HEK293 (cell line): ENCODE measurements at regions not wholly inside any gene's neighbourhood (a gene's known extent, or its start where the extent isn't known, plus 50 kb on each side); places are given as distances from the start of the nearest gene placed in this dataset.

Experiments used
- BCL11B ChIP-seq: fragments of 450-650 bp; formaldehyde crosslinking; IDR thresholded peaks from 2 replicates; pipeline ENCODE4 v1.5.1; 2016; ENCODE audit warnings: low read depth, missing biosample characterization, missing genetic modification characterization
- GLIS2 ChIP-seq: fragments of 450-650 bp; formaldehyde crosslinking; IDR thresholded peaks from 2 replicates; pipeline ENCODE4 v1.5.1; 2016; ENCODE audit warnings: missing biosample characterization, missing genetic modification characterization
- KLF10 ChIP-seq: fragments of 450-650 bp; IDR thresholded peaks from 2 replicates; pipeline ENCODE4 v1.5.1; 2018; ENCODE audit warnings: missing biosample characterization, mild to moderate bottlenecking, missing genetic modification characterization
- KLF8 ChIP-seq: fragments of 450-650 bp; formaldehyde crosslinking; IDR thresholded peaks from 2 replicates; pipeline ENCODE4 v1.5.1; 2016; ENCODE audit warnings: missing biosample characterization, missing genetic modification characterization
- MZF1 ChIP-seq: fragments of 450-650 bp; formaldehyde crosslinking; IDR thresholded peaks from 2 replicates; pipeline ENCODE4 v1.5.1; 2017; ENCODE audit warnings: missing biosample characterization, missing genetic modification characterization, borderline replicate concordance
- REPIN1 ChIP-seq: fragments of 450-650 bp; formaldehyde crosslinking; IDR thresholded peaks from 2 replicates; pipeline ENCODE4 v1.5.1; 2017; ENCODE audit warnings: missing biosample characterization, missing genetic modification characterization, low read depth
- SCRT1 ChIP-seq: fragments of 450-650 bp; formaldehyde crosslinking; IDR thresholded peaks from 2 replicates; pipeline ENCODE4 v1.5.1; 2016; ENCODE audit warnings: missing biosample characterization, missing genetic modification characterization, borderline replicate concordance
- ZBTB20 ChIP-seq: fragments of 450-650 bp; formaldehyde crosslinking; IDR thresholded peaks from 2 replicates; pipeline ENCODE4 v1.5.1; 2016; ENCODE audit warnings: missing biosample characterization, missing genetic modification characterization
- ZFHX2 ChIP-seq: fragments of 450-650 bp; formaldehyde crosslinking; conservative IDR thresholded peaks from 2 replicates; pipeline ENCODE4 v1.5.1; 2016; ENCODE audit warnings: missing biosample characterization, missing genetic modification characterization
- ZFP3 ChIP-seq: fragments of 450-650 bp; formaldehyde crosslinking; IDR thresholded peaks from 2 replicates; pipeline ENCODE4 v1.5.1; 2016; ENCODE audit warnings: low read depth, missing biosample characterization, missing genetic modification characterization
- ZNF19 ChIP-seq: fragments of 450-650 bp; formaldehyde crosslinking; IDR thresholded peaks from 2 replicates; pipeline ENCODE4; 2016; ENCODE audit warnings: missing biosample characterization, missing genetic modification characterization, low read depth
- ZNF202 ChIP-seq: fragments of 450-650 bp; formaldehyde crosslinking; IDR thresholded peaks from 2 replicates; pipeline ENCODE4 v1.5.1; 2016; ENCODE audit warnings: missing biosample characterization, missing genetic modification characterization, borderline replicate concordance
- ZNF311 ChIP-seq: fragments of 450-650 bp; formaldehyde crosslinking; IDR thresholded peaks from 2 replicates; pipeline ENCODE4 v1.5.1; 2017; ENCODE audit warnings: missing biosample characterization, missing genetic modification characterization, borderline replicate concordance
- ZNF335 ChIP-seq: fragments of 450-650 bp; formaldehyde crosslinking; conservative IDR thresholded peaks from 2 replicates; pipeline ENCODE4 v1.5.1; 2016; ENCODE audit warnings: missing biosample characterization, missing genetic modification characterization
- ZNF521 ChIP-seq: fragments of 450-650 bp; formaldehyde crosslinking; IDR thresholded peaks from 2 replicates; pipeline ENCODE4 v1.5.1; 2017; ENCODE audit warnings: missing biosample characterization, mild to moderate bottlenecking, missing genetic modification characterization
- ZNF623 ChIP-seq: fragments of 450-650 bp; formaldehyde crosslinking; IDR thresholded peaks from 2 replicates; pipeline ENCODE4 v1.5.1; 2016; ENCODE audit warnings: missing biosample characterization, missing genetic modification characterization
- ZNF624 ChIP-seq: fragments of 450-650 bp; formaldehyde crosslinking; IDR thresholded peaks from 2 replicates; pipeline ENCODE4 v1.5.1; 2017; ENCODE audit warnings: missing biosample characterization, missing genetic modification characterization
- ZNF707 ChIP-seq: fragments of 450-650 bp; formaldehyde crosslinking; IDR thresholded peaks from 2 replicates; pipeline ENCODE4 v1.5.1; 2016; ENCODE audit warnings: missing biosample characterization, missing genetic modification characterization
- ZNF747 ChIP-seq: fragments of 450-650 bp; formaldehyde crosslinking; IDR thresholded peaks from 2 replicates; pipeline ENCODE4 v1.5.1; 2016; ENCODE audit warnings: missing biosample characterization, missing genetic modification characterization
- ZNF776 ChIP-seq: fragments of 450-650 bp; formaldehyde crosslinking; IDR thresholded peaks from 2 replicates; pipeline ENCODE4 v1.5.0; 2017; ENCODE audit warnings: missing biosample characterization, missing genetic modification characterization, borderline replicate concordance
- TF ChIP-seq, protein P1 (sequence below): fragments of 450-650 bp; formaldehyde crosslinking; conservative IDR thresholded peaks from 2 replicates; pipeline ENCODE4 v1.5.1; 2016; ENCODE audit warnings: low read depth, missing biosample characterization, missing genetic modification characterization
- TF ChIP-seq, protein P2 (sequence below): fragments of 450-650 bp; formaldehyde crosslinking; IDR thresholded peaks from 2 replicates; pipeline ENCODE4 v1.5.1; 2016; ENCODE audit warnings: missing biosample characterization, missing genetic modification characterization
- TF ChIP-seq, protein P3 (sequence below): fragments of 450-650 bp; formaldehyde crosslinking; IDR thresholded peaks from 2 replicates; pipeline ENCODE4 v1.5.1; 2016; ENCODE audit warnings: missing biosample characterization, missing genetic modification characterization
- TF ChIP-seq, protein P4 (sequence below): IDR thresholded peaks from 2 replicates; pipeline ENCODE4 v1.6.1; 2011; ENCODE audit warnings: mild to moderate bottlenecking, low read depth, low read length, borderline replicate concordance
- TF ChIP-seq, protein P5 (sequence below): fragments of 450-650 bp; formaldehyde crosslinking; IDR thresholded peaks from 2 replicates; pipeline ENCODE4 v1.5.1; 2016; ENCODE audit warnings: missing biosample characterization, missing genetic modification characterization
- TF ChIP-seq, protein P6 (sequence below): fragments of 450-650 bp; IDR thresholded peaks from 2 replicates; pipeline ENCODE4 v1.5.1; 2018; ENCODE audit warnings: missing biosample characterization, mild to moderate bottlenecking, missing genetic modification characterization

DNA sequence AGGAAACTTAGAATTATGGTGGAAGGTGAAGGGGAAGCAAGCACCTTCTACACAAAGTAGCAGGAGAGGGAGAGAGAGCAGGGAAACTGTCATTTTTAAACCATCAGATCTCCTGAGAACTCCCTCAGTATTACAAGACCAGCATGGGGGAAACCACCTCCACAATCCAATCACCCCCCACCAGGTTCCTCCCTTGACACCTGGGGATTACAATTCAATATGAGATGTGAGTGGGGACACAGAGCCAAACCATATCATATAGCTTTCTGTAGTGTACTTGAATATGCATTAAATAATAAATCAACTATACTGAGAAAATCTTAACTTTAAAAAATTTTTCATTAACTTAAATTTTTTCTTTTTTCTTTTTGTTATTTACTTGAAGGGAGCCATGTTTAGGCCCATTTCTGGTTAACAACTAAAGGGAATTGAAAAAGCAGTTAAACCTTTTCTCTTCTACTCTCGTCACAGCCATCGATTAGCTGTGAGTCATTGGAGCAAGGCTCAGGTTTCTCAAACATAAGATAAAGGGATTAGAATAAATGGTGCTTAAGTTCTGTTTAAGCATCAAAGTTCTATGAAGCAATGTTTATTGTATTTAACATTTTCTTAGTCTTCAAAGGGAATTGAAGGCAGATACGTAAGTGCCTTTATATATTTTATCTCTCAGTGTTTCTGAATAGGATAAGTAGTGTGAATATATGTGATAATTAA is 72.2 kb upstream of the DPT start (continued):
- TF ChIP-seq, protein P1, sequence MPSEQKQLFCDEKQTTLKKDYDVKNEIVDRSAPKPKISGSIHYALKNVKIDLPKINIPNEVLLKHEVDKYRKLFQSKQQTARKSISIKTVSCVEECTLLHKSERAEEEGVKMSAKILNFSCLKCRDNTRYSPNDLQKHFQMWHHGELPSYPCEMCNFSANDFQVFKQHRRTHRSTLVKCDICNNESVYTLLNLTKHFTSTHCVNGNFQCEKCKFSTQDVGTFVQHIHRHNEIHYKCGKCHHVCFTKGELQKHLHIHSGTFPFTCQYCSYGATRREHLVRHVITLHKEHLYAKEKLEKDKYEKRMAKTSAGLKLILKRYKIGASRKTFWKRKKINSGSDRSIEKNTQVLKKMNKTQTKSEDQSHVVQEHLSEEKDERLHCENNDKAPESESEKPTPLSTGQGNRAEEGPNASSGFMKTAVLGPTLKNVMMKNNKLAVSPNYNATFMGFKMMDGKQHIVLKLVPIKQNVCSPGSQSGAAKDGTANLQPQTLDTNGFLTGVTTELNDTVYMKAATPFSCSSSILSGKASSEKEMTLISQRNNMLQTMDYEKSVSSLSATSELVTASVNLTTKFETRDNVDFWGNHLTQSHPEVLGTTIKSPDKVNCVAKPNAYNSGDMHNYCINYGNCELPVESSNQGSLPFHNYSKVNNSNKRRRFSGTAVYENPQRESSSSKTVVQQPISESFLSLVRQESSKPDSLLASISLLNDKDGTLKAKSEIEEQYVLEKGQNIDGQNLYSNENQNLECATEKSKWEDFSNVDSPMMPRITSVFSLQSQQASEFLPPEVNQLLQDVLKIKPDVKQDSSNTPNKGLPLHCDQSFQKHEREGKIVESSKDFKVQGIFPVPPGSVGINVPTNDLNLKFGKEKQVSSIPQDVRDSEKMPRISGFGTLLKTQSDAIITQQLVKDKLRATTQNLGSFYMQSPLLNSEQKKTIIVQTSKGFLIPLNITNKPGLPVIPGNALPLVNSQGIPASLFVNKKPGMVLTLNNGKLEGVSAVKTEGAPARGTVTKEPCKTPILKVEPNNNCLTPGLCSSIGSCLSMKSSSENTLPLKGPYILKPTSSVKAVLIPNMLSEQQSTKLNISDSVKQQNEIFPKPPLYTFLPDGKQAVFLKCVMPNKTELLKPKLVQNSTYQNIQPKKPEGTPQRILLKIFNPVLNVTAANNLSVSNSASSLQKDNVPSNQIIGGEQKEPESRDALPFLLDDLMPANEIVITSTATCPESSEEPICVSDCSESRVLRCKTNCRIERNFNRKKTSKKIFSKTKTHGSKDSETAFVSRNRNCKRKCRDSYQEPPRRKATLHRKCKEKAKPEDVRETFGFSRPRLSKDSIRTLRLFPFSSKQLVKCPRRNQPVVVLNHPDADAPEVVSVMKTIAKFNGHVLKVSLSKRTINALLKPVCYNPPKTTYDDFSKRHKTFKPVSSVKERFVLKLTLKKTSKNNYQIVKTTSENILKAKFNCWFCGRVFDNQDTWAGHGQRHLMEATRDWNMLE (tag by site-specific recombination) = 0 out of 2 replicates have a peak, but pooled peaks have one; percentile 24
- TF ChIP-seq ZNF202 (no peak), GLIS2 (no peak), SCRT1 (tag by site-specific recombination) (no peak), ZFP3 (tag by site-specific recombination) (no peak), ZFHX2 (tag by site-specific recombination) (no peak), ZNF335 (tag by site-specific recombination) (no peak), REPIN1 (tag by site-specific recombination) (no peak), ZBTB20 (tag by site-specific recombination) (no peak), ZNF707 (tag by site-specific recombination) (no peak), ZNF747 (tag by site-specific recombination) (no peak), ZNF19 (tag by site-specific recombination) (no peak), ZNF776 (tag by site-specific recombination) (no peak), ZNF624 (tag by site-specific recombination) (no peak), BCL11B (tag by site-specific recombination) (peak; percentile 64; the same call in 1 of the 2 replicates), ZNF311 (tag by site-specific recombination) (no peak), MZF1 (tag by site-specific recombination) (0 out of 2 replicates have a peak, but pooled peaks have one; percentile 15), KLF8 (tag by site-specific recombination) (peak; percentile 77), KLF10 (tag by site-specific recombination) (peak; percentile 59), ZNF623 (tag by site-specific recombination) (no peak), ZNF521 (tag by site-specific recombination) (no peak)
- TF ChIP-seq, protein P2, sequence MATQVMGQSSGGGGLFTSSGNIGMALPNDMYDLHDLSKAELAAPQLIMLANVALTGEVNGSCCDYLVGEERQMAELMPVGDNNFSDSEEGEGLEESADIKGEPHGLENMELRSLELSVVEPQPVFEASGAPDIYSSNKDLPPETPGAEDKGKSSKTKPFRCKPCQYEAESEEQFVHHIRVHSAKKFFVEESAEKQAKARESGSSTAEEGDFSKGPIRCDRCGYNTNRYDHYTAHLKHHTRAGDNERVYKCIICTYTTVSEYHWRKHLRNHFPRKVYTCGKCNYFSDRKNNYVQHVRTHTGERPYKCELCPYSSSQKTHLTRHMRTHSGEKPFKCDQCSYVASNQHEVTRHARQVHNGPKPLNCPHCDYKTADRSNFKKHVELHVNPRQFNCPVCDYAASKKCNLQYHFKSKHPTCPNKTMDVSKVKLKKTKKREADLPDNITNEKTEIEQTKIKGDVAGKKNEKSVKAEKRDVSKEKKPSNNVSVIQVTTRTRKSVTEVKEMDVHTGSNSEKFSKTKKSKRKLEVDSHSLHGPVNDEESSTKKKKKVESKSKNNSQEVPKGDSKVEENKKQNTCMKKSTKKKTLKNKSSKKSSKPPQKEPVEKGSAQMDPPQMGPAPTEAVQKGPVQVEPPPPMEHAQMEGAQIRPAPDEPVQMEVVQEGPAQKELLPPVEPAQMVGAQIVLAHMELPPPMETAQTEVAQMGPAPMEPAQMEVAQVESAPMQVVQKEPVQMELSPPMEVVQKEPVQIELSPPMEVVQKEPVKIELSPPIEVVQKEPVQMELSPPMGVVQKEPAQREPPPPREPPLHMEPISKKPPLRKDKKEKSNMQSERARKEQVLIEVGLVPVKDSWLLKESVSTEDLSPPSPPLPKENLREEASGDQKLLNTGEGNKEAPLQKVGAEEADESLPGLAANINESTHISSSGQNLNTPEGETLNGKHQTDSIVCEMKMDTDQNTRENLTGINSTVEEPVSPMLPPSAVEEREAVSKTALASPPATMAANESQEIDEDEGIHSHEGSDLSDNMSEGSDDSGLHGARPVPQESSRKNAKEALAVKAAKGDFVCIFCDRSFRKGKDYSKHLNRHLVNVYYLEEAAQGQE (tag by site-specific recombination) = no peak
- TF ChIP-seq, protein P3, sequence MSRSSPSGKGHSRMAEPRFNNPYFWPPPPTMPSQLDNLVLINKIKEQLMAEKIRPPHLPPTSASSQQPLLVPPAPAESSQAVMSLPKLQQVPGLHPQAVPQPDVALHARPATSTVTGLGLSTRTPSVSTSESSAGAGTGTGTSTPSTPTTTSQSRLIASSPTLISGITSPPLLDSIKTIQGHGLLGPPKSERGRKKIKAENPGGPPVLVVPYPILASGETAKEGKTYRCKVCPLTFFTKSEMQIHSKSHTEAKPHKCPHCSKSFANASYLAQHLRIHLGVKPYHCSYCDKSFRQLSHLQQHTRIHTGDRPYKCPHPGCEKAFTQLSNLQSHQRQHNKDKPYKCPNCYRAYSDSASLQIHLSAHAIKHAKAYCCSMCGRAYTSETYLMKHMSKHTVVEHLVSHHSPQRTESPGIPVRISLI (tag by site-specific recombination) = no peak
- TF ChIP-seq, protein P4, sequence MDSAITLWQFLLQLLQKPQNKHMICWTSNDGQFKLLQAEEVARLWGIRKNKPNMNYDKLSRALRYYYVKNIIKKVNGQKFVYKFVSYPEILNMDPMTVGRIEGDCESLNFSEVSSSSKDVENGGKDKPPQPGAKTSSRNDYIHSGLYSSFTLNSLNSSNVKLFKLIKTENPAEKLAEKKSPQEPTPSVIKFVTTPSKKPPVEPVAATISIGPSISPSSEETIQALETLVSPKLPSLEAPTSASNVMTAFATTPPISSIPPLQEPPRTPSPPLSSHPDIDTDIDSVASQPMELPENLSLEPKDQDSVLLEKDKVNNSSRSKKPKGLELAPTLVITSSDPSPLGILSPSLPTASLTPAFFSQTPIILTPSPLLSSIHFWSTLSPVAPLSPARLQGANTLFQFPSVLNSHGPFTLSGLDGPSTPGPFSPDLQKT = no peak
- TF ChIP-seq, protein P5, sequence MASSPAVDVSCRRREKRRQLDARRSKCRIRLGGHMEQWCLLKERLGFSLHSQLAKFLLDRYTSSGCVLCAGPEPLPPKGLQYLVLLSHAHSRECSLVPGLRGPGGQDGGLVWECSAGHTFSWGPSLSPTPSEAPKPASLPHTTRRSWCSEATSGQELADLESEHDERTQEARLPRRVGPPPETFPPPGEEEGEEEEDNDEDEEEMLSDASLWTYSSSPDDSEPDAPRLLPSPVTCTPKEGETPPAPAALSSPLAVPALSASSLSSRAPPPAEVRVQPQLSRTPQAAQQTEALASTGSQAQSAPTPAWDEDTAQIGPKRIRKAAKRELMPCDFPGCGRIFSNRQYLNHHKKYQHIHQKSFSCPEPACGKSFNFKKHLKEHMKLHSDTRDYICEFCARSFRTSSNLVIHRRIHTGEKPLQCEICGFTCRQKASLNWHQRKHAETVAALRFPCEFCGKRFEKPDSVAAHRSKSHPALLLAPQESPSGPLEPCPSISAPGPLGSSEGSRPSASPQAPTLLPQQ (tag by site-specific recombination) = peak; percentile 64; the same call in 1 of the 2 replicates
- TF ChIP-seq, protein P6, sequence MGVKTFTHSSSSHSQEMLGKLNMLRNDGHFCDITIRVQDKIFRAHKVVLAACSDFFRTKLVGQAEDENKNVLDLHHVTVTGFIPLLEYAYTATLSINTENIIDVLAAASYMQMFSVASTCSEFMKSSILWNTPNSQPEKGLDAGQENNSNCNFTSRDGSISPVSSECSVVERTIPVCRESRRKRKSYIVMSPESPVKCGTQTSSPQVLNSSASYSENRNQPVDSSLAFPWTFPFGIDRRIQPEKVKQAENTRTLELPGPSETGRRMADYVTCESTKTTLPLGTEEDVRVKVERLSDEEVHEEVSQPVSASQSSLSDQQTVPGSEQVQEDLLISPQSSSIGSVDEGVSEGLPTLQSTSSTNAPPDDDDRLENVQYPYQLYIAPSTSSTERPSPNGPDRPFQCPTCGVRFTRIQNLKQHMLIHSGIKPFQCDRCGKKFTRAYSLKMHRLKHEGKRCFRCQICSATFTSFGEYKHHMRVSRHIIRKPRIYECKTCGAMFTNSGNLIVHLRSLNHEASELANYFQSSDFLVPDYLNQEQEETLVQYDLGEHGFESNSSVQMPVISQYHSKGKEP (tag by site-specific recombination) = no peak
